Activated CD4-positive, alpha-beta T cell treated with anti-CD3 and anti-CD28 coated beads for 48 hours (primary cell): ENCODE measurements at regions not wholly inside any gene's neighbourhood (a gene's known extent, or its start where the extent isn't known, plus 50 kb on each side); places are given as distances from the start of the nearest gene placed in this dataset.
"Not testable (repeated sequence)": the region's sequence is repeated elsewhere in the genome, so short reads cannot be mapped to it uniquely, and the experiment has no call there.

Experiments used
- DNase-seq: peaks from one replicate; pipeline ENCODE4 v3.0.0-alpha.2; 2020

- DNase-seq: no peak
These were observed 1016.1 kb downstream of the CDY1 start for GRCh38 chrY:26638063-26638462.

GRCh38 chrY:26645856-26646255 is 1023.9 kb downstream of the CDY1 start:
- not testable (repeated sequence) for DNase-seq

- not testable (repeated sequence) for DNase-seq
These were observed 1026.3 kb downstream of the CDY1 start for GRCh38 chrY:26648240-26648639.

GRCh38 chrY:26664245-26664644 is 1042.3 kb downstream of the CDY1 start:
- DNase-seq: not testable (repeated sequence)

- DNase-seq: not testable (repeated sequence)
These were observed 1044.8 kb downstream of the CDY1 start for GRCh38 chrY:26666691-26667090.

- not testable (repeated sequence) for DNase-seq
These were observed 1047.3 kb downstream of the CDY1 start for GRCh38 chrY:26669243-26669642.

- peak; percentile 4 for DNase-seq
These were observed 1048.5 kb downstream of the CDY1 start for GRCh38 chrY:26670360-26670871.

GRCh38 chrY:26670881-26671879 is 1049.3 kb downstream of the CDY1 start:
- DNase-seq: peak; percentile 20
